ENCODE measurements at regions not wholly inside any gene's neighbourhood (a gene's known extent, or its start where the extent isn't known, plus 50 kb on each side); places are given as distances from the start of the nearest gene placed in this dataset.

GRCh38 chr17:31595666-31596381 is 204.3 kb downstream of the RAB11FIP4 start:
- peaks cover 18% of the 10 kb centered on the region for H3K4me1 ChIP-seq (ENCODE audit: control insufficient read depth, extremely low read depth, insufficient read depth, low read length)
- intact Hi-C loops (cut with micrococcal nuclease) (loop anchor here (1.0 kb wide), 4 partner anchors 15 to 165 kb away; no protein-coding TSS in a partner anchor), dilution Hi-C loops (cut with MboI; ENCODE audit: extremely low pct_ligation_motif_present, low sequenced_read_pairs) (no loop called here)
- FAIRE-seq (no peak), DNase-seq (ENCODE audit: low read depth, low spot score) (no peak)
- no peaks in the 10 kb centered on the region for H3K36me3 ChIP-seq (ENCODE audit: control insufficient read depth in 2 of 2, extremely low read depth in 1 of 2, insufficient read depth in 2 of 2, low read length in 2 of 2)
- no peaks in the 10 kb centered on the region for H3K9me1 ChIP-seq (replicated peaks; ENCODE audit: control insufficient read depth, extremely low read depth, insufficient read depth, low read length)
- H3K4me3 ChIP-seq (replicated peaks in 1 of 3; ENCODE audit: insufficient read depth in 1 of 3, low read depth in 1 of 3, low read length in 3 of 3): no peak overlapping the region
- no peak for TF ChIP-seq EZH2 (IDR thresholded peaks at IDR 0.05; ENCODE audit: borderline replicate concordance, low read depth, low read length, severe bottlenecking)
- TF ChIP-seq, protein P1, sequence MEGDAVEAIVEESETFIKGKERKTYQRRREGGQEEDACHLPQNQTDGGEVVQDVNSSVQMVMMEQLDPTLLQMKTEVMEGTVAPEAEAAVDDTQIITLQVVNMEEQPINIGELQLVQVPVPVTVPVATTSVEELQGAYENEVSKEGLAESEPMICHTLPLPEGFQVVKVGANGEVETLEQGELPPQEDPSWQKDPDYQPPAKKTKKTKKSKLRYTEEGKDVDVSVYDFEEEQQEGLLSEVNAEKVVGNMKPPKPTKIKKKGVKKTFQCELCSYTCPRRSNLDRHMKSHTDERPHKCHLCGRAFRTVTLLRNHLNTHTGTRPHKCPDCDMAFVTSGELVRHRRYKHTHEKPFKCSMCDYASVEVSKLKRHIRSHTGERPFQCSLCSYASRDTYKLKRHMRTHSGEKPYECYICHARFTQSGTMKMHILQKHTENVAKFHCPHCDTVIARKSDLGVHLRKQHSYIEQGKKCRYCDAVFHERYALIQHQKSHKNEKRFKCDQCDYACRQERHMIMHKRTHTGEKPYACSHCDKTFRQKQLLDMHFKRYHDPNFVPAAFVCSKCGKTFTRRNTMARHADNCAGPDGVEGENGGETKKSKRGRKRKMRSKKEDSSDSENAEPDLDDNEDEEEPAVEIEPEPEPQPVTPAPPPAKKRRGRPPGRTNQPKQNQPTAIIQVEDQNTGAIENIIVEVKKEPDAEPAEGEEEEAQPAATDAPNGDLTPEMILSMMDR (IDR thresholded peaks at IDR 0.05; ENCODE audit: extremely low read depth in 1 of 2, insufficient read depth in 1 of 2, low read depth in 1 of 2, low read length in 2 of 2): no peak
- TF ChIP-seq MAX (IDR thresholded peaks at IDR 0.05; ENCODE audit: insufficient read depth, insufficient read length): no peak
- TF ChIP-seq FOS (IDR thresholded peaks at IDR 0.05; ENCODE audit: borderline replicate concordance, insufficient read depth, low read length): no peak
- no peak for TF ChIP-seq JUN (IDR thresholded peaks at IDR 0.05; ENCODE audit: borderline replicate concordance, insufficient read depth, insufficient read length, low read depth)
- no peak for TF ChIP-seq POLR2AphosphoS5 (IDR thresholded peaks at IDR 0.05; ENCODE audit: insufficient read depth, low read depth, low read length)
- TF ChIP-seq MYC (IDR thresholded peaks at IDR 0.05; ENCODE audit: low read depth, low read length): no peak
- no peak for TF ChIP-seq POLR2A (IDR thresholded peaks at IDR 0.05; ENCODE audit: low read depth, low read length)
- TF ChIP-seq GATA2 (IDR thresholded peaks at IDR 0.05; ENCODE audit: insufficient read depth, insufficient read length, low read depth, low read length): no peak
- H3K4me2 ChIP-seq (ENCODE audit: insufficient read depth, low read length): no peak overlapping the region
- no peaks in the 10 kb centered on the region for H3K79me2 ChIP-seq (ENCODE audit: control insufficient read depth, insufficient read depth, low read length)
- ChIA-PET POLR2A (no interaction called here), CTCF (interaction anchor here (1.3 to 2.4 kb wide), 5 partner anchors 15 to 247 kb away, joined by 3 to 15 read pairs (median 7); no protein-coding TSS in a partner anchor)
- H2AFZ ChIP-seq (ENCODE audit: low read depth, low read length): no peak overlapping the region
- no peaks in the 10 kb centered on the region for H3K27me3 ChIP-seq (ENCODE audit: control insufficient read depth in 2 of 2, insufficient read depth in 2 of 2, low read length in 2 of 2)
- peak overlapping the region; percentile 33 for H3K9ac ChIP-seq (replicated peaks; ENCODE audit: extremely low read depth, insufficient read depth, low read length)
- no TSS peak for BruUV-seq (replicated peaks)
- no peaks in the 10 kb centered on the region for H4K20me1 ChIP-seq (replicated peaks; ENCODE audit: control insufficient read depth, extremely low read depth, insufficient read depth, low read length)
- H3K27ac ChIP-seq (ENCODE audit: insufficient read depth, low read depth, low read length): peak overlapping the region; percentile 79
- H3K9me3 ChIP-seq (replicated peaks; ENCODE audit: control insufficient read depth, insufficient read depth, low read length): no peaks in the 10 kb centered on the region
